Right cardiac atrium (tissue), 5 donors: ENCODE measurements at regions not wholly inside any gene's neighbourhood (a gene's known extent, or its start where the extent isn't known, plus 50 kb on each side); places are given as distances from the start of the nearest gene placed in this dataset.
"Not testable (repeated sequence)": the region's sequence is repeated elsewhere in the genome, so short reads cannot be mapped to it uniquely, and the experiment has no call there.

Source experiments
- ATAC-seq, 2 donors: fragments of 200-7000 bp; cut with Tn5 transposase; one replicate each; pipeline versions ENCODE4 v1.8.0 to v1.9.1; 2020; ENCODE audit warnings: moderate library complexity in 2 of 2, mild to moderate bottlenecking in 1 of 2
- DNase-seq, 3 donors: peaks; one replicate each; pipeline ENCODE4 v3.0.0-alpha.2; 2020
- H3K27ac ChIP-seq: one replicate; pipeline ENCODE4 v1.5.1; 2013; ENCODE audit warnings: mild to moderate bottlenecking, low read length, control low read depth, moderate library complexity
- H3K27me3 ChIP-seq: one replicate; pipeline ENCODE4 v1.6.1; 2013; ENCODE audit not compliant: control insufficient read depth, insufficient read depth
- H3K4me1 ChIP-seq: one replicate; pipeline ENCODE4 v1.6.1; 2013; ENCODE audit warnings: low read length; ENCODE audit not compliant: control insufficient read depth, insufficient read depth
- H3K4me3 ChIP-seq: one replicate; pipeline ENCODE4 v1.5.1; 2013; ENCODE audit warnings: low read length, control low read depth
- H3K9me3 ChIP-seq: one replicate; pipeline ENCODE4 v1.6.1; 2013; ENCODE audit warnings: low read length; ENCODE audit not compliant: control insufficient read depth
- WGBS: extraction: QIAGEN DNeasy Blood & Tissue Kit; methylation state at CpG from one replicate; pipeline ENCODE4 v1.1.7; 2013; 5-methylcytosine and 5-hydroxymethylcytosine counted together
- intact Hi-C, 4 donors: fragments of 100-400 bp; cut with DNase I; formaldehyde crosslinking; loops; one replicate each; pipeline versions ENCODE4 v1.11.0 to v1.14.0; 2022 to 2023
- donor health status: healthy with polysubstance abuse.
- donor health status: DM: no; HTN: yes; CAD: no.
- donor health status: DM: no; HTN: no; CAD: no.
- donor health status: DM: no; HTN: yes; CAD: no; lungs with severe emphysema.
- donor health status: DM: yes; HTN: yes; CAD: no.

DNA sequence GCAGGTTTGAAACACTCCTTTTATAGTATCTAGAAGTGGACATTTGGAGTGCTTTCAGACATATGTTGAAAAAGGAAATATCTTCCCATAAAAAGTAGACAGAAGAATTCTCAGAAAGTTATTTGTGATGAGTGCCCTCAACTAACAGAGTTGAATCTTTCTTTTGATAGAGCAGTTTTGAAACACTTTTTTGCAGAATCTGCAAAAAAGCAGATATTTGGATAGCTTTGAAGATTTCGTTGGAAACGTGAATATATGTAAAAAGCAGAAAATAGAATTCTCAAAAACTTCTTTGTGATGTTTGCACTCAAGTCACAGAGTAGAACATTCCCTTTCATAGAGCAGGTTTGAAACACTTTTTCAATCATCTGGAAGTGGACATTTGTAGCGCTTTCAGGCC is 676.4 kb upstream of the ZNF337 start:
- intact Hi-C loops, ATAC-seq, DNase-seq, H3K27ac ChIP-seq, H3K27me3 ChIP-seq, H3K9me3 ChIP-seq, H3K4me3 ChIP-seq, H3K4me1 ChIP-seq: not testable (repeated sequence)
- 72% methylated on average over 3 of the region's 3 CpGs for WGBS

DNA sequence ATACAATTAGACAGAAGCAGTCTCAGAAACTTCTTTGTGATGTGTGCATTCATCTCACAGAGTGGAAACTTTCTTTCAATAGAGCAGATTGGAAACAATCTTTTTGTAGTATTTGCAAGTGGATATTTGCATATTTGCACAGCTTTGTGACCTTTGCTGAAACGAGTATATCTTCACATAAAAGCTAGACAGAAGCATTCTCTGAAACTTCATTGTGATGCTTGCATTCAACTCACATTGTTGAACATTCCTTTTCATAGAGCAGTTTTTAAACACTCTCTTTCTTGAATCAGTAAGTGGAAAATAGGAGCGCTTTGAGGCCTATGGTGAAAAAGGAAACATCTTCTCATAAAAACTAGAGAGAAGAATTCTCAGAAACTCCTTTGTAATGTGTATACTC is 657.9 kb upstream of the ZNF337 start:
- ATAC-seq (no peak), DNase-seq (no peak)
- intact Hi-C loops = no loop called here
- Histone ChIP-seq H3K4me3 (no peak overlapping the region), H3K9me3 (no peaks in the 10 kb centered on the region), H3K4me1 (no peaks in the 10 kb centered on the region), H3K27me3 (no peaks in the 10 kb centered on the region), H3K27ac (no peak overlapping the region)
- 67% methylated on average over 2 of the region's 2 CpGs for WGBS

DNA sequence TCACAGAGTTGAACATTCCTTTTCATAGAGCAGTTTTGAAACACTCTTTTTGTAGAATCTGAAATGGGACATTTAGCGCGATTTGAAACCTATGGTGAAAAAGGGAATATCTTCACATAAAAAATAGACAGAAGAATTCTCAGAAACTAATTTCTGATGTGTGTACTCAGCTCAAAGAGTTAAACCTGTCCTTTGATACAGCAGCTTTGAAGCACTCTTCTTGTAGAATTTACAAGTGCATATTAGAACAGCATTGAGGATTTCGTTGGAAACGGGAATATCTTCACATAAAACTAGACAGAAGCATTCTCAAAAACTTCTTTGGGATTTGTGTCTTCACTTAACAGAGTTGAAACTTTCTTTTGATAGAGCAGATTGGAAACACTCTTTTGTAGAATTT is 650.7 kb upstream of the ZNF337 start:
- H3K27ac ChIP-seq = no peak overlapping the region
- no peaks in the 10 kb centered on the region for H3K9me3 ChIP-seq
- ATAC-seq (no peak), DNase-seq (no peak)
- 88% methylated on average over 4 of the region's 4 CpGs for WGBS
- H3K27me3 ChIP-seq = no peaks in the 10 kb centered on the region
- intact Hi-C loops = no loop called here
- no peak overlapping the region for H3K4me3 ChIP-seq
- no peaks in the 10 kb centered on the region for H3K4me1 ChIP-seq

DNA sequence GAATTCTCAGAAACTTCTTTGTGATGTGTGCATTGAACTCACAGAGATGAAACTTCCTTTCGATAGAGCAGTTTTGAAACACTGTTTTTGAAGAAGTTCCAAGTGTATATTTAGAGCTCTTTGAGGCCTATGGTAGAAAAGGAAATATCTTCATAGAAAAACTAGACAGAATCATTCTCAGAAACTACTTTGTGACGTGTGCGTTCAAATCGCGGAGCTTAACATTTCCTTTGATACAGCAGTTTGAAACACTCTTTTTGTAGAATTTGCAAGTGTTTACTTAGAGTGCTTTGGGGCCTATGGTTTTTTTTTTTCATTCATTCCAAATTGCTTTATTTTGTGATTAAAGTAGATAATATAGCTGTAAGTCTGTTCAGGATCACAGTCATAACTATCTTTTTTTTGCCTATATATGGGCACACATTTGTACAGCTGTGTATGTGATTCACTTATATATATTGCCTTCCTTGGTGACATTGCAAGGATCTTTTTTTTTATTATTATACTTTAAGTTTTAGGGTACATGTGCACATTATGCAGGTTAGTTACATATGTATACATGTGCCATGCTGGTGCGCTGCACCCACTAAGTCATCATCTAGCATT is 643.9 kb upstream of the ZNF337 start:
- H3K4me3 ChIP-seq, H3K27me3 ChIP-seq, H3K9me3 ChIP-seq, H3K4me1 ChIP-seq, H3K27ac ChIP-seq, ATAC-seq, intact Hi-C loops, DNase-seq: not testable (repeated sequence)
- 95% methylated on average over 6 of the region's 6 CpGs for WGBS

DNA sequence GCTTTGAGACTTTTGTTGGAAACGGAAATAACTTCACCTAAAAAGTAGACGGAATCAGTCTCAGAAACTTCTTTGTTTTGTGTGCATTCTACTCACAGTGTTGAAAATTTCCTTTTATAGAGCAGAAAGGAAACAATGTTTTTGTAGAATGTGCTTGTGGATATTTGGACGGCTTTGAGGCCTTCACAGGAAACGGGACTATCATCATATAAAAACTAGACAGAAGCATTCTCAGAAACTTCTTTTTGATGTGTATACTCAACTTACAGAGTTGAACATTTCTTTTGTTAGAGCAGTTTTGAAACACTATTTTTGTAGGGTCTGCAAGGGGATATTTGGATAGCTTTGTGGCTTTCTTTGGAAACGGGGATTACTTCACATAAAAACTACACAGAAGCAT is 627.5 kb upstream of the ZNF337 start:
- intact Hi-C loops = no loop called here
- no peak overlapping the region for H3K4me3 ChIP-seq
- WGBS = 73% methylated on average over 5 of the region's 5 CpGs
- no peak overlapping the region for H3K27ac ChIP-seq
- no peaks in the 10 kb centered on the region for H3K27me3 ChIP-seq
- DNase-seq (no peak), ATAC-seq (no peak)
- no peaks in the 10 kb centered on the region for H3K9me3 ChIP-seq
- H3K4me1 ChIP-seq = no peaks in the 10 kb centered on the region

DNA sequence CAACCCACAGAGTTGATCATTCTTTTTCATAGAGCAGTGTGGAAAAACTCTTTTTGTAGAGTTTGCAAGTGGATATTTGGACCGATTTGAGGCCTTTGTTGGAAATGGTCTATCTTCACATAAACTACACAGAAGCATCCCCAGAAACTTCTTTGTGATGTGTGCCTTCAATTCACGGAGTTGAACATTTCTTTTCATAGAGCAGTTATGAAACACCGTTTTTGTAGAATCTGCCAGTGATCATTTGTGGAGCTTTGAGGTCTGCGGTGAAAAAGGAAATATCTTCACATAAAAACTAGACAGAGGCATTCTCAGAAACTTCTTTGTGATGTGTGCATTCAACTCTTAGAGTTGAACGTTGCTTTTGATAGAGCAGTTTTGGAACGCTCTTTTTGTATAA is 618.4 kb upstream of the ZNF337 start:
- Histone ChIP-seq H3K27me3 (no peaks in the 10 kb centered on the region), H3K27ac (no peak overlapping the region), H3K4me1 (no peaks in the 10 kb centered on the region), H3K4me3 (no peak overlapping the region), H3K9me3 (no peaks in the 10 kb centered on the region)
- DNase-seq = no peak
- no peak for ATAC-seq
- 85% methylated on average over 6 of the region's 6 CpGs for WGBS
- intact Hi-C loops = no loop called here

DNA sequence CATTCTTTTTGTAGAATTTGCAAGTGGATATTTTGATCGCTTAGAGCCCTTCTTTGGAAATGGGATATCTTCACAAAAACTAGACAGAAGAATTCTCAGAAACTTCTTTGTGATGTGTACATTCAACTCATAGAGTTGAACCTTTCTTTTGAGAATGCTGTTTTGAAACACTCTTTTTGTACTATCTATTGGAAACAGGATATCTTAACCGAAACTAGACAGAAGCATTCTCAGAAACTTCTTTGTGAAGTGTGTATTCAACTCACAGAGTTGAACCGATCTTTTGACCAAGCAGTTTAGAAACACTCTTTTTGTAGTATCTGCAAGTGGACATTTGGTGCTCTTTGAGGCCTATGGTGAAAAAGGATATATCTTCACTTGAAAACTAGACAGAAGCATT is 613.1 kb upstream of the ZNF337 start:
- H3K27ac ChIP-seq, ATAC-seq, DNase-seq, H3K4me3 ChIP-seq, H3K27me3 ChIP-seq, intact Hi-C loops, H3K4me1 ChIP-seq, H3K9me3 ChIP-seq: not testable (repeated sequence)
- 92% methylated on average over 3 of the region's 3 CpGs for WGBS

DNA sequence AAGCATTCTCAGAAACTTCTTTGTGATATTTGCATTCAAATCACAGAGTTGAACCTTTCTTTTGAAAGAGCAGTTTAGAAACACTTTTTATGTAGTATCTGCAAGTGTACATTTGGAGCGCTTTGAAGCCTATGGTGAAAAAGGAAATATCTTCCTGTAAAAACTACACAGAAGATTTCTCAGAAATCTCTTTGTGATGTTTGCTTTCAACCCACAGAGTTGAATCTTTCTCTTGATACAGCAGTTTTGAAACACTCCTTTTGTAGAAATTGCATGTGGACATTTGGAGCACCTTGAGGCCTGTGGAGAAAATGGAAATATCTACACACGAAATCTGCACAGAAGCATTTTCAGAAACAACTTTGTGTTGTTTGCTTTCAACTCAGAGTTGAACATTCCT is 612.3 kb upstream of the ZNF337 start:
- H3K9me3 ChIP-seq = no peaks in the 10 kb centered on the region
- H3K4me3 ChIP-seq = no peak overlapping the region
- WGBS = 85% methylated on average over 2 of the region's 2 CpGs
- no peak overlapping the region for H3K27ac ChIP-seq
- DNase-seq = no peak
- ATAC-seq = no peak
- H3K4me1 ChIP-seq = no peaks in the 10 kb centered on the region
- intact Hi-C loops = no loop called here
- H3K27me3 ChIP-seq = no peaks in the 10 kb centered on the region

DNA sequence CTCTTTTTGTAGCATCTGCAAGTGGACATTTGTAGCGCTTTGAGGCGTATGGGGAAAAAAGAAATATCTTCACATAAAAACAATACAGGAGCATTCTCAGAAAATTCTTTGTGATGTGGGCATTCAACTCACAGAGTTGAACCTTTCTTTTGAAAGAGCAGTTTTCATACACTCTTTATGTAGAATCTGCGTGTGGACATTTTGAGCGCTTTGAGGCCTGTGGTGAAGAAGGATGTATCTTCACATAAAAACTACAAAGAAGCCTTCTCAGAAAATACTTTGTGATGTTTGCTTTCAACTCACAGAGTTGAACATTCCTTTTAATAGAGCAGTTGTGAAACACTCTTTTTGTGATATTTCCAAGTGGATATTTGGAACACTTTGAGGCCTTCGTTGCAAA is 598.4 kb upstream of the ZNF337 start:
- WGBS = 94% methylated on average over 5 of the region's 5 CpGs
- DNase-seq = no peak
- H3K4me3 ChIP-seq = no peak overlapping the region
- no peaks in the 10 kb centered on the region for H3K4me1 ChIP-seq
- intact Hi-C loops = no loop called here
- ATAC-seq = no peak
- no peak overlapping the region for H3K27ac ChIP-seq
- no peaks in the 10 kb centered on the region for H3K27me3 ChIP-seq
- H3K9me3 ChIP-seq = no peaks in the 10 kb centered on the region

DNA sequence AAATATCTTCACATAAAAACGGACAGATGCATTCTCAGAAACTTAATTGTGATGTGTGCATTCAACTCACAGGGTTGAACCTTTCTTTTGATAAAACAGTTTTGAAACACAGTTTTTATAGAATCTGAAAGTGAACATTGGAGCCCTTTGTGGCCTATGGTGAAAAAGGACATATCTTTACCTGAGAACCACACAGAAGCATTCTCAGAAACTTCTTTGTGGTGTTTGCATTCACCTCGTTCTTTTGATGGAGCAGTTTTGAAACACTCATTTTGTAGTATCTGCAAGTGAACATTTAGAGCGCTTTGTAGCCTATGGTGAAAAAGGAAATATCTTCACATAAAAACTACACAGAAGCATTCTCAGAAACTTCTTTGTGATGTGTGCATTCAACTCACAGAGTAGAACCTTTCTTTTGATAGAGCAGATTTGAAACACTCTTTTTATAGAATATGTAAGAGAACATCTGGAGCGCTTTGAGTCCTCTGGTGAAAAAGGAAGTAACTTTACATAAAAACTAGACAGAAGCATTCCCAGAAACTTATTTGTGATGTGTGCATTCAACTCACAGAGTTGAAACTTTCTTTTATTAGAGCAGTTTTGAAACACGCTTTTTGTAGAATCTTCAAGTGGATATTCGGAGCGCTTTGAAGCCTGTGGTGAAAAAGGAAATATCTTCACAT is 591.9 kb upstream of the ZNF337 start:
- H3K4me1 ChIP-seq, H3K4me3 ChIP-seq, ATAC-seq, intact Hi-C loops, H3K27ac ChIP-seq, DNase-seq, H3K9me3 ChIP-seq, H3K27me3 ChIP-seq: not testable (repeated sequence)
- WGBS = 85% methylated on average over 7 of the region's 7 CpGs

DNA sequence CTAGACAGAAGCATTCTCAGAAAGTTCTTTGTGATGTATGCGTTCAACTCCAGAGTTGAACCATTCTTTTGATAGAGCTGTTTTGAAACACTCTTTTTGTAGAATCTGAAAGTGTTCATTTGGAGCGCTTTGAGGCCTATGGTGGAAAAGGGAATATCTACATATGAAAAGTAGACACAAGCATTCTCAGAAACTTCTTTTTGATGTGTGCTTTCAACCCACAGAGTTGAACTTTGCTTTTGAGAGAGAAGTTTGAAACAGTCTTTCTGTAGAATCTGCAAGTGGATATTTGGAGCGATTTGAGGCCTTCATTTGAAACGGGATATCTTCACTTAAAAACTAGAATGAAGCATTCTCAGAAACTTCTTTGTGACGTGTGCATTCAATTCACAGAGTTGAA is 582.6 kb upstream of the ZNF337 start:
- DNase-seq = no peak
- Histone ChIP-seq H3K4me3 (no peak overlapping the region), H3K27me3 (no peaks in the 10 kb centered on the region), H3K4me1 (no peaks in the 10 kb centered on the region), H3K9me3 (no peaks in the 10 kb centered on the region), H3K27ac (no peak overlapping the region)
- intact Hi-C loops = no loop called here
- no peak for ATAC-seq
- 89% methylated on average over 5 of the region's 5 CpGs for WGBS

DNA sequence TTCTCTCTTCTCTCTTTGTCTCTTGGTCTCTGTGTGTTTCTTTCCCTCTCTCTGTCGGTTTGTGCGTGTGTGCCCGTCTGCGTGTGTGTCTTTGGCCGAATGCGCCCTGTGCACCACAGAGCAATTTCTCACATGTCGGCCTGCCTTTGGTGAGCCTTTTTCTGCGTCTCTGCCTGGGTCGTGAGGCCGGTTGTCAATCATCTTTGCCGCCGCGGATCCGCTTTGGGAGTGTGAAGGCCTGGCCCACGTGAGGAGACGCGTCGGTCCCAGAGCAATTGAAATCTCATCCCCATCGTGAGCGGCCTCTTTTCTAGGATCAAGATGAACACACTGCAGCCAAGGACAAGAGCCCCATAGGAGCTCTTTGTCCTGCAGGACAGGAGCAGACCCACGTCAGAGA is 580.7 kb upstream of the ZNF337 start:
- 90% methylated on average over 21 of the region's 21 CpGs for WGBS
- intact Hi-C loops = no loop called here

More for the DNA sequence above, 580.7 kb upstream of the ZNF337 start:
- DNase-seq (peak in 1 of 3 donors; percentile 21), ATAC-seq (no peak)
- no peaks in the 10 kb centered on the region for H3K9me3 ChIP-seq
- H3K4me1 ChIP-seq = no peaks in the 10 kb centered on the region
- no peaks in the 10 kb centered on the region for H3K27me3 ChIP-seq
- H3K27ac ChIP-seq = no peak overlapping the region
- no peak overlapping the region for H3K4me3 ChIP-seq
